ENCODE measurements at regions not wholly inside any gene's neighbourhood (a gene's known extent, or its start where the extent isn't known, plus 50 kb on each side); places are given as distances from the start of the nearest gene placed in this dataset.

- no peak for DNase-seq (ENCODE audit: low spot score)
Measured at GRCh38 chr12:65623507-65623906, 200.8 kb upstream of the HMGA2 start.

- DNase-seq (ENCODE audit: low spot score) = no peak
Measured at GRCh38 chr12:65624554-65625086, 199.7 kb upstream of the HMGA2 start.

- no peak for DNase-seq (ENCODE audit: low spot score)
Measured at GRCh38 chr12:65628061-65628460, 196.2 kb upstream of the HMGA2 start.

GRCh38 chr12:65630555-65630954 is 193.7 kb upstream of the HMGA2 start:
- DNase-seq (ENCODE audit: low spot score) = no peak

- DNase-seq (ENCODE audit: low spot score) = peak; percentile 42
Measured at GRCh38 chr12:65631621-65632111, 192.6 kb upstream of the HMGA2 start.

- DNase-seq (ENCODE audit: low spot score) = no peak
Measured at GRCh38 chr12:65632131-65632855, 192.0 kb upstream of the HMGA2 start.

GRCh38 chr12:65634061-65634460 is 190.2 kb upstream of the HMGA2 start:
- no peak for DNase-seq (ENCODE audit: low spot score)

- DNase-seq (ENCODE audit: low spot score) = no peak
Measured at GRCh38 chr12:65634626-65635331, 189.5 kb upstream of the HMGA2 start.

GRCh38 chr12:65636436-65636835 is 187.8 kb upstream of the HMGA2 start:
- DNase-seq (ENCODE audit: low spot score) = no peak

GRCh38 chr12:65637150-65637549 is 187.1 kb upstream of the HMGA2 start:
- DNase-seq (ENCODE audit: low spot score) = no peak

GRCh38 chr12:65637774-65638173 is 186.5 kb upstream of the HMGA2 start:
- DNase-seq (ENCODE audit: low spot score) = no peak

- no peak for DNase-seq (ENCODE audit: low spot score)
Measured at GRCh38 chr12:65638324-65638723, 186.0 kb upstream of the HMGA2 start.

GRCh38 chr12:65640489-65640901 is 183.8 kb upstream of the HMGA2 start:
- DNase-seq (ENCODE audit: low spot score) = peak; percentile 33

GRCh38 chr12:65642061-65642661 is 182.1 kb upstream of the HMGA2 start:
- no peak for DNase-seq (ENCODE audit: low spot score)

- DNase-seq (ENCODE audit: low spot score) = no peak
Measured at GRCh38 chr12:65643171-65643570, 181.1 kb upstream of the HMGA2 start.

- no peak for DNase-seq (ENCODE audit: low spot score)
Measured at GRCh38 chr12:65643595-65644386, 180.5 kb upstream of the HMGA2 start.

- no peak for DNase-seq (ENCODE audit: low spot score)
Measured at GRCh38 chr12:65646127-65646643, 178.1 kb upstream of the HMGA2 start.

GRCh38 chr12:65647074-65647473 is 177.2 kb upstream of the HMGA2 start:
- DNase-seq (ENCODE audit: low spot score) = no peak

- no peak for DNase-seq (ENCODE audit: low spot score)
Measured at GRCh38 chr12:65648461-65648860, 175.8 kb upstream of the HMGA2 start.

GRCh38 chr12:65649126-65649525 is 175.2 kb upstream of the HMGA2 start:
- peak; percentile 50 for DNase-seq (ENCODE audit: low spot score)

GRCh38 chr12:65651060-65651459 is 173.2 kb upstream of the HMGA2 start:
- no peak for DNase-seq (ENCODE audit: low spot score)
